T-helper 17 cell (primary cell): ENCODE measurements at regions not wholly inside any gene's neighbourhood (a gene's known extent, or its start where the extent isn't known, plus 50 kb on each side); places are given as distances from the start of the nearest gene placed in this dataset.
"Not testable (repeated sequence)": the region's sequence is repeated elsewhere in the genome, so short reads cannot be mapped to it uniquely, and the experiment has no call there.

Experiments
- ATAC-seq: fragments of 150-1000 bp; cut with Tn5 transposase; 2 replicates; pipeline ENCODE4 v1.10.0; 2021; ENCODE audit warnings: mild to moderate bottlenecking, moderate library complexity
- DNase-seq, 3 donors: peaks; one replicate each; pipeline versions ENCODE4 v3.0.0 to v3.0.0-alpha.2; 2020 to 2021
- H3K9me3 ChIP-seq: one replicate; pipeline ENCODE4 v1.7.0; 2013; ENCODE audit warnings: low read length, mild to moderate bottlenecking; ENCODE audit not compliant: control insufficient read depth, poor library complexity, severe bottlenecking
- H3K27ac Mint-ChIP-seq: one replicate; pipeline ENCODE4 v1.8.0; 2022; ENCODE audit warnings: mild to moderate bottlenecking, moderate library complexity, mixed read lengths
- H3K27me3 Mint-ChIP-seq: one replicate; pipeline ENCODE4 v1.8.0; 2022; ENCODE audit warnings: mixed read lengths
- H3K36me3 Mint-ChIP-seq: one replicate; pipeline ENCODE4 v1.8.0; 2022; ENCODE audit warnings: low read depth, mixed read lengths
- H3K4me1 Mint-ChIP-seq: one replicate; pipeline ENCODE4 v1.8.0; 2022; ENCODE audit warnings: mild to moderate bottlenecking, mixed read lengths
- H3K4me3 Mint-ChIP-seq: one replicate; pipeline ENCODE4 v1.8.0; 2022; ENCODE audit warnings: mild to moderate bottlenecking, moderate library complexity, mixed read lengths

GRCh38 chr15:36185845-36186244 lies 393.6 kb upstream of the CDIN1 start:
- Mint-ChIP-seq H3K36me3 (no peaks in the 10 kb centered on the region), H3K4me1 (no peaks in the 10 kb centered on the region), H3K27me3 (no peaks in the 10 kb centered on the region), H3K27ac (no peak overlapping the region), H3K4me3 (no peak overlapping the region)
- DNase-seq (no peak), ATAC-seq (no peak)
- no peaks in the 10 kb centered on the region for H3K9me3 ChIP-seq

DNA sequence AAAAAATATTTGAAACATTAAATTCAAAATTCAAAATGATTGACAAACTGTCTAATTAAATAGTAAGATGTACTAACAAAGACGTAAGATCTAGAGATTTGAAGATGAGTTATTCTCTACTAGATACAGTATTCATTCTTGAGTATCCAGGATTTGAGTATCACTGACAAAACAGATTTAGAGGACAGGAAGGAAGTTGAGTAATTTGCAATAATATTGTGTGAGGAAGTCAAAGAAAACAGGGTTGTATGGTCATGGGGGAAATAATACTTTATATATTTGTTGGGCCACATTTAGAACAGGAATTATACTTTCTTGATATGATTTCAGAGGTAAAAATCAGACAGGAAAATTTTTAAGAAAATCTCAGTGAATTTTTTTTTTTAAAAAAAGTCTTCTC lies 393.1 kb upstream of the CDIN1 start:
- H3K27me3 Mint-ChIP-seq: no peaks in the 10 kb centered on the region
- H3K36me3 Mint-ChIP-seq: no peaks in the 10 kb centered on the region
- no peaks in the 10 kb centered on the region for H3K4me1 Mint-ChIP-seq
- no peak overlapping the region for H3K27ac Mint-ChIP-seq
- H3K4me3 Mint-ChIP-seq: no peak overlapping the region
- ATAC-seq (no peak), DNase-seq (no peak)
- no peaks in the 10 kb centered on the region for H3K9me3 ChIP-seq

DNA sequence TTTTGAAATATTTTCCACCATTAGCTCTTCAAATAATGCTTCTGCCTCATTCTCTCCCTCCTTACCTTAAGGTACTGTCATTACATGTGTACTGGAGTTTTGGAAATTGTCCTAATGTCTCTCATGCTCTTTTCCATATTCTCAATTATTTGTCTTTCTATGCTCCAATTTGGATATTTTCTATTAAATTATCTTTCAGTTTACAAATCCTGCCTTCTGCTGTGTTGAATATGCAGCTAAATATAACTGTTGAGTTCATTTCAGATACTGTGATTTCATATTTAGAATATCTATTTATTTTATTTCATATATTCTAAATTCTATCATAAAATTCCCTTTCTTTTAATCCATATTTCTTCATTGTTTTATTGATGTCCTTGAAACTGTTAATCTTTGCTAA lies 388.0 kb upstream of the CDIN1 start:
- DNase-seq (no peak), ATAC-seq (no peak)
- H3K27ac Mint-ChIP-seq: no peak overlapping the region
- H3K4me1 Mint-ChIP-seq: no peaks in the 10 kb centered on the region
- H3K4me3 Mint-ChIP-seq: no peak overlapping the region
- H3K9me3 ChIP-seq: no peaks in the 10 kb centered on the region
- no peaks in the 10 kb centered on the region for H3K27me3 Mint-ChIP-seq
- no peaks in the 10 kb centered on the region for H3K36me3 Mint-ChIP-seq

DNA sequence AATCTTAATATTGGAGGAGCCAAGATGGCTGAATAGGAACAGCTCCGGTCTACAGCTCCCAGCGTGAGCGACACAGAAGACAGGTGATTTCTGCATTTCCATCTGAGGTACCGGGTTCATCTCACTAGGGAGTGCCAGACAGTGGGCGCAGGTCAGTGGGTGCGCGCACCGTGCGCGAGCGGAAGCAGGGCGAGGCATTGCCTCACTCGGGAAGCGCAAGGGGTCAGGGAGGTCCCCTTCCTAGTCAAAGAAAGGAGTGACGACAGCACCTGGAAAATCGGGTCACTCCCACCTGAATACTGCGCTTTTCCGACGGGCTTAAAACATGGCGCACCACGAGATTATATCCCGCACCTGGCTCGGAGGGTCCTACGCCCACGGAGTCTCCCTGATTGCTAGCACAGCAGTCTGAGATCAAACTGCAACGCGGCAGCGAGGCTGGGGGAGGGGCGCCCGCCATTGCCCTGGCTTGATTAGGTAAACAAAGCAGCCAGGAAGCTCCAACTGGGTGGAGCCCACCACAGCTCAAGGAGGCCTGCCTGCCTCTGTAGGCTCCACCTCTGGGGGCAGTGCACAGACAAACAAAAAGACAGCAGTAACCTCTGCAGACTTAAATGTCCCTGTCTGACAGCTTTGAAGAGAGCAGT lies 383.9 kb upstream of the CDIN1 start:
- not testable (repeated sequence) for H3K4me1 Mint-ChIP-seq, H3K4me3 Mint-ChIP-seq, DNase-seq, ATAC-seq, H3K27me3 Mint-ChIP-seq, H3K9me3 ChIP-seq, H3K36me3 Mint-ChIP-seq, H3K27ac Mint-ChIP-seq

DNA sequence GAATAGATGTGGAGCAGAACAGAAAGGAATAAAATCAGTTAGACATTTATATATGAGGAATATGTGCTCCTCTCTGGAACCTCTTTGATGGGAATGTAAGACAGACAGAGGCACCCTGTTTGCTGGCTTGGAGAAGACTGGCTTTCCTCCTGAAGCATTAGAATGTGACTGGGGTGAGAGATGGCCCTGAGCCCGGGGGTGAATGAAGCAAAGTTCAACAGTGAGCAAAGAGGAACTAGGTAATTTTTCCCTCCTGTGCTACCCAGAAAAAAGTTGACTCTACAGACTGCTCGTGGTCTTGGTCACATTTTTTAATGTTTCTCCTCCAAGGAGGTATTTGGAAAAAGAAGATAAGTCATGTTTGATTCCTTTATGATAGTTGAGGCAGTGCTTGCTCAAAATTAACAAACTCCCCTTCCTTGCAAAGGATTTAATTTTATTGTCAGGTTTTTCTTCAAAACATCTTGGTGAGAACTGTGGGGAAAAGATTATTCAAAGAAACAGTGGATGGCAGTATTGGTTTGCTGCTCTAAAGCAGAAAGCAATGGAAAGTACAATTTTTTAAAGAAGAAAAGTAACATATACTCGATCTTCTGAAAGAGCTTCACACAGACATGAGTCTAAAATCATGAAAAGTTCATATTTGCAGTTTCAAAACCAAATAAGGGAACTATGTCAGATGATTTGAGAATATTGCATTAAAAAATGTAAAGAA lies 370.4 kb upstream of the CDIN1 start:
- Mint-ChIP-seq H3K27ac (no peak overlapping the region), H3K36me3 (no peaks in the 10 kb centered on the region), H3K27me3 (no peaks in the 10 kb centered on the region), H3K4me1 (no peaks in the 10 kb centered on the region), H3K4me3 (no peak overlapping the region)
- no peak for ATAC-seq
- H3K9me3 ChIP-seq: no peaks in the 10 kb centered on the region
- no peak for DNase-seq

- H3K4me3 Mint-ChIP-seq: no peak overlapping the region
- H3K27ac Mint-ChIP-seq: no peak overlapping the region
- H3K9me3 ChIP-seq: no peaks in the 10 kb centered on the region
- no peak for DNase-seq
- no peak for ATAC-seq
- H3K36me3 Mint-ChIP-seq: no peaks in the 10 kb centered on the region
- H3K27me3 Mint-ChIP-seq: no peaks in the 10 kb centered on the region
- H3K4me1 Mint-ChIP-seq: no peaks in the 10 kb centered on the region
Observed at GRCh38 chr15:36210426-36210825, 369.0 kb upstream of the CDIN1 start.

DNA sequence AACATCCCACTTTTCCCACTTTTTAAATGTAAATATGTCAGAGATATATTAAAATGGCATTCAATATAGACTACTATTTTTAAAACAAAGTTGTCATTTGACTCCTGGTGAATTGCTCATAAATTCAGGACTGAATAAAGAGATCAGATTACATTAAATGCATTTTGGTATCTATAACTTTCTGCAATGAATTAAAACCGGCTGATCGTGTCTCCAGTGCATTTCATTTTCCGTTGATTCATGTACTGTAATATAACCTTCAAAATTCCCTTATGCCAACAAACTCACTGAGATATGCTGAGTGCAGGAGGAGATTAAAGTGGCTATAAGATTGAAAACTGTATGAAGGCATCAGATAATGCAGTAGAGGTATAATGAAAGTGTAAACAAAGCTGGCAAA lies 361.1 kb upstream of the CDIN1 start:
- DNase-seq: no peak
- no peak overlapping the region for H3K4me3 Mint-ChIP-seq
- ATAC-seq: no peak
- H3K4me1 Mint-ChIP-seq: no peaks in the 10 kb centered on the region
- H3K27me3 Mint-ChIP-seq: no peaks in the 10 kb centered on the region
- no peaks in the 10 kb centered on the region for H3K9me3 ChIP-seq
- no peak overlapping the region for H3K27ac Mint-ChIP-seq
- no peaks in the 10 kb centered on the region for H3K36me3 Mint-ChIP-seq

DNA sequence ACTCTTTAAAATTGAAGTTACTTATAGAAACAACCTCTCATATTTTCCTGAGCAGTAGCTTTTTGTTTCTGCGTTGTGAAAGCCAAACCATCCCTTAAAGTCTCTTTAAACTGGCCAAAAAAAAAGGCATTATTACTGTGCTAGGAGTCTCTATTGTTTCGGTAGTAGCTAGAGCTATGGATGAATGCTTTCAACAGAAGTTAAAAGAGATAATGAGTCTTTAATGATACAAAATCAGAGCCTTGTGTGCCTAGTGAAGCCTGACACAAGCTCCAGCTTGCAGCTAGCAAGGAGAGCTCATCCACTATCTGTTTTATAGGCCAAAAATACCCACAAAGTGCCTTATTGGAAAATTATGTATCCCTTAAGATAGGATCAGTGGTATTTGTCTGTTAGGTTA lies 360.4 kb upstream of the CDIN1 start:
- no peaks in the 10 kb centered on the region for H3K4me1 Mint-ChIP-seq
- no peak overlapping the region for H3K27ac Mint-ChIP-seq
- no peak for DNase-seq
- no peak for ATAC-seq
- no peaks in the 10 kb centered on the region for H3K27me3 Mint-ChIP-seq
- no peak overlapping the region for H3K4me3 Mint-ChIP-seq
- H3K36me3 Mint-ChIP-seq: no peaks in the 10 kb centered on the region
- no peaks in the 10 kb centered on the region for H3K9me3 ChIP-seq

- Mint-ChIP-seq H3K27ac (no peak overlapping the region), H3K36me3 (no peaks in the 10 kb centered on the region), H3K4me1 (no peaks in the 10 kb centered on the region), H3K27me3 (no peaks in the 10 kb centered on the region), H3K4me3 (no peak overlapping the region)
- DNase-seq (no peak), ATAC-seq (no peak)
- H3K9me3 ChIP-seq: no peaks in the 10 kb centered on the region
Observed at GRCh38 chr15:36221992-36222391, 357.4 kb upstream of the CDIN1 start.

GRCh38 chr15:36230776-36231175 lies 348.6 kb upstream of the CDIN1 start:
- ATAC-seq: no peak
- no peak for DNase-seq

GRCh38 chr15:36232491-36232890 lies 346.9 kb upstream of the CDIN1 start:
- ATAC-seq (no peak), DNase-seq (no peak)
- no peaks in the 10 kb centered on the region for H3K4me1 Mint-ChIP-seq
- H3K36me3 Mint-ChIP-seq: no peaks in the 10 kb centered on the region
- H3K27ac Mint-ChIP-seq: no peak overlapping the region
- no peaks in the 10 kb centered on the region for H3K9me3 ChIP-seq
- H3K27me3 Mint-ChIP-seq: no peaks in the 10 kb centered on the region
- no peak overlapping the region for H3K4me3 Mint-ChIP-seq

More at GRCh38 chr15:36230776-36231175, 348.6 kb upstream of the CDIN1 start:
- Mint-ChIP-seq H3K36me3 (no peaks in the 10 kb centered on the region), H3K4me3 (no peak overlapping the region), H3K27ac (no peak overlapping the region), H3K27me3 (no peaks in the 10 kb centered on the region), H3K4me1 (no peaks in the 10 kb centered on the region)
- H3K9me3 ChIP-seq: no peaks in the 10 kb centered on the region

DNA sequence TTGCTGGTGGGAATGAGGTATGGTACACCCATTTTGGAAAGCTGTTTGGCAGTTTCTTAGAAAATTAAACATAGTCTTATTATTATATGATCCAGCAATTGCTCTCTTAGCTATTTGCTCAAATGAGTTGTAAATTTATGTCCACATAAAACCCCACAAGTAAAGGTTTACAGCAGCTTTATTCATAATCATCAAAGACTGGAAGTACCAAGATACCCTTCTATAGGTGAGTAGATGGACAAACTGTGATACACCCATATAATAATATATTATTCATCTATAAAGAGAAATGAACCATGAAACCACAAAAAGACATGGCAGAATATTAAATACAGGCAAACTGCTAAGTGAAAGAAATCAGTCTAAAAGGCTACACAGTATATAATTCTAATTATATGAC lies 344.7 kb upstream of the CDIN1 start:
- no peak overlapping the region for H3K27ac Mint-ChIP-seq
- H3K9me3 ChIP-seq: no peaks in the 10 kb centered on the region
- no peaks in the 10 kb centered on the region for H3K36me3 Mint-ChIP-seq
- no peaks in the 10 kb centered on the region for H3K27me3 Mint-ChIP-seq
- no peak for ATAC-seq
- no peak overlapping the region for H3K4me3 Mint-ChIP-seq
- no peaks in the 10 kb centered on the region for H3K4me1 Mint-ChIP-seq
- DNase-seq: no peak

DNA sequence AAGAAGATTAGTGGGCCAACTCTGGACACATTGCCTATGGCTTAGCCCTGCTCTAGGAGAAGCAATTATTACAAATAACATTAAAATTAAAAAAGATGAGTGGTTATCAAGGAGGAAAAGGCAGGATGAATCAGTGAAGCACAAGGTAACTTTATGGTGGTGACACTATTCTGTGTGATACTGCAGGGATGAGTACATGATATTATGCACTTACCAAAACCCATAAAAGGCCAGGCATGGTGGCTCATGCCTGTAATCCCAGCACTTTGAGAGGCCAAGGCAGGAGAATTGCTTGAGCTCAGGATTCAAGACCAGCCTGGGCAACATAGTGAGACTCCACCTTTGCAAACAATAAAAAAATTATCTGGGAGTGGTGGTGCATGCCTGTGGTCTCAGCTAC lies 344.3 kb upstream of the CDIN1 start:
- Mint-ChIP-seq H3K36me3 (no peaks in the 10 kb centered on the region), H3K4me1 (no peaks in the 10 kb centered on the region), H3K27me3 (no peaks in the 10 kb centered on the region), H3K27ac (no peak overlapping the region), H3K4me3 (no peak overlapping the region)
- DNase-seq: no peak
- H3K9me3 ChIP-seq: no peaks in the 10 kb centered on the region
- no peak for ATAC-seq

GRCh38 chr15:36239509-36239908 lies 339.9 kb upstream of the CDIN1 start:
- Mint-ChIP-seq H3K4me1 (no peaks in the 10 kb centered on the region), H3K27me3 (no peaks in the 10 kb centered on the region), H3K36me3 (no peaks in the 10 kb centered on the region), H3K4me3 (no peak overlapping the region), H3K27ac (no peak overlapping the region)
- DNase-seq (no peak), ATAC-seq (no peak)
- H3K9me3 ChIP-seq: no peaks in the 10 kb centered on the region
